HG03442 (cell line): ENCODE measurements at regions not wholly inside any gene's neighbourhood (a gene's known extent, or its start where the extent isn't known, plus 50 kb on each side); places are given as distances from the start of the nearest gene placed in this dataset.

ENCODE experiments used
- ATAC-seq: cut with Tn5 transposase; IDR thresholded peaks from one replicate; pipeline ENCODE4 v1.9.1; 2021; ENCODE audit warnings: mild to moderate bottlenecking, moderate library complexity; ENCODE audit not compliant: unreplicated experiment

GRCh38 chr3:24830230-24831152, 335.8 kb upstream of the THRB start:
- no peak for ATAC-seq

DNA sequence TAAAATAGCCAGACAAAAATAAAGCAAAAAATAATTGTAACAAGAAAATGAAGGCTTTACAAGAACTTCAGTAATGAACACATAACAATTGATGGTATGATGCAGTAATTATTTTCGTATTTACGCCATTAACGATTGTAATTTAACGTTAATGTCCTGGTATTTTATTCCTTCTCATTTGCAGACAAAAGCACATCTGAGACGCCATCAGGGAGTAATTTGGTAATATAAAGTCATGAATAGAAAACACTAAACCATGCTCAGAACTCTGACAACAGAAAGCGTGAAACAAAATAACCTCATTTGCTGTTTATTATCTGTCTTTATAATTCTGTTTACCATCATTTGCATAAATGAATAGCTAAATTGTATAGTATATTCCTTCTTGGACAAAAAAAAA, 336.6 kb upstream of the THRB start:
- no peak for ATAC-seq

- no peak for ATAC-seq
Measured at GRCh38 chr3:24832891-24833290, 338.2 kb upstream of the THRB start.

- ATAC-seq = no peak
Measured at GRCh38 chr3:24834442-24834841, 339.8 kb upstream of the THRB start.

DNA sequence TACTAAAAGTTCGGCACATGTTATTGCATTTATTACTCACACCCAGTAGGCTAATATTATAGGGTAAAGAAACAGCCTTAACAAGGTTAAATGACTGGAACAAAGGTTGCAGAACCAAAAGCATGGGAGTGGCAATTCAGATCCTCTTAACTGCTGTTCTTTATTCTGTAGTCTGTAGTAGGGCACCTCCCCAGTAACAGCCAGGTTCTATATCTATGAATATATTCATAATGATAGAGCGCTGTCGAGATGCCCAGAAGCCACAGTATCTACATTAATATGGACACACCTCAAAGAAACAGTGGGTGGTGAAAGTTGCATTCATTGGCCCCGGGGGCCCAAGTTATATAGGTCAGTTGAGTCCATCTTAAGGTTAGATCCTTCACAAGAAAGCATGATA, 340.9 kb upstream of the THRB start:
- no peak for ATAC-seq

DNA sequence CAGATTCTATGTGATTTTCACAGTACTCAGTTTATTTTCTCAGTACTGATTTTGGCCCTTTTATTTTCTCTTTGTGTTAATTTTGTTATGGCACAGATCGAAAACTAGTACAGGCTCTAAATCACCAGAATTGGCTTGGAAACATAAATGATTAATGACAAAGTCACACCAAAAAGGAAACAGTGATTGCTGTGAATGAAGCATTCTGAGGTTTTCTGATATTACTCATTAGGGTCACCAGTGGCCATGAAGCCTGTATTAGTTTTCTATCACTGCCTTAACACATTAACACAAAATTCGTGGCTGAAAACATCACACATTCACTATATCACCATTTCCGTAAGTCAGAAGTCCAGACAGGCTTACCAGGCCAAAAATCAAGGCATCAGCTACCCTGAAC, 343.0 kb upstream of the THRB start:
- ATAC-seq = no peak

DNA sequence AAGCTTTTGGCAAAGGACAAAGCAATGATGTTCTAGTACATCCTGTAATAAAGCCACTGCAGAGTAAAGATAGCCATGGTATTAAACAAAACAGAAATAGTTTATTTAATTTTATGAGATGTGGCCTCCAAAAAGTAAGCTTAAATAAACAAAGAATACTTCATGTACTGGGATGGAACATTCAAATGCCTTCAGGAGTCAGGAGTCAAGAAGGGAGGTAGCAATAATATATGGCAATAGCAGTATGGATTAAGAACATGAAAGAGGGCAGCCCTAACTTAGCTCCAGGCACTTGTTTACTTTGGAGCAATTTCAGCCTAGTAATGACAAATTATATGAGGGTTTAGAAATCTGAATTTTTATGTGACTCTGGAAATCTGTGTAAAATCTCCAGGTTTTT, 343.9 kb upstream of the THRB start:
- no peak for ATAC-seq

DNA sequence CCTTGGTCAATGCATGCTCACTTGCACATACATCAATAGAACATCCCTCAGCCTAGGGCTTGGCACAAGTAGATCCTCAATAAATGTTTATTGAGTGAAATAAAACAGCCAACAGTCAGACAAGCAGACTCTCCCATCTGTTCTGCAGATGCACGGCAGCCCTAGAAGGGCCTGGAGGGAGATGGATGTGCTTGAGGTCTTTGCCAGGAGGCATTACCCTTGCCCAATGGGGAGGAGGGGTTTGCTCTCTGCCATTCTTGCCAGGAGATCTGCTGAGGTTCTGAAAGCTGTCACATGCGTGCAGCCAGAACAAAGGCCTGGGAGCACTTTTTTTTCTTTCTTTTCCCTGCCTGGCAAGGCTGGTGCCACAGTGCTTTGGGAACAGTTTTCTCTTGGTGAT, 349.3 kb upstream of the THRB start:
- no peak for ATAC-seq

DNA sequence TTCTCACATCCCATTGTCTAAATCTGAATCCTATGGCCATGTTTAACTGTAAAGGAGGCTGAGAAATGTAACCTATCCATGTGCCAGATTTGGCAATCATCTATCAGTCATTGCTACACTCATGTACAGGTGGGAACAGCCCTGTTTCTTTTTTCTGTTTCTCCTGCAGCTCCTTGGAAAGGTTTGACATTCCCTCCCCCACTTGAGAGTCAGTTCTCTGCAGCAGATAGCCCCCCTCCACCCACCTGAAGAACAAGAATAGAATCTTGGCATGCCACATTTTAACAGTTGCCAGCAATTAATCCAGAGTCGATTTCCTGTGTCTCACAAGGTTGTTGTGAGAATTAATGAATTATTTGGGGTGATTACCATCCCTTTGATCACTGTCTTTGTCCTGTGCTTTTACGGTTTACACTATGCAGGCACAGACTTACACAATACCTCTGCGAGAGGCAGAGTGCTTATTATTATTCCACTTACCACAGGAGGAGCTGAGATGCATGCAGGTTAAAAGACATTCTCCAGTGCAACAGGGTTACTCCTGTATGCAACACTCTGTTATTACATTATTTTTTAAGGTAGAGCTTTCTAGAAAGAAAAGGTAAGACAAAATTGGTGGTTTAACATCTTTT, 351.0 kb upstream of the THRB start:
- ATAC-seq = no peak

- ATAC-seq = no peak
Measured at GRCh38 chr3:24846286-24846860, 351.7 kb upstream of the THRB start.

GRCh38 chr3:24850245-24850644, 355.6 kb upstream of the THRB start:
- ATAC-seq = no peak

GRCh38 chr3:24853685-24854490, 359.2 kb upstream of the THRB start:
- no peak for ATAC-seq

DNA sequence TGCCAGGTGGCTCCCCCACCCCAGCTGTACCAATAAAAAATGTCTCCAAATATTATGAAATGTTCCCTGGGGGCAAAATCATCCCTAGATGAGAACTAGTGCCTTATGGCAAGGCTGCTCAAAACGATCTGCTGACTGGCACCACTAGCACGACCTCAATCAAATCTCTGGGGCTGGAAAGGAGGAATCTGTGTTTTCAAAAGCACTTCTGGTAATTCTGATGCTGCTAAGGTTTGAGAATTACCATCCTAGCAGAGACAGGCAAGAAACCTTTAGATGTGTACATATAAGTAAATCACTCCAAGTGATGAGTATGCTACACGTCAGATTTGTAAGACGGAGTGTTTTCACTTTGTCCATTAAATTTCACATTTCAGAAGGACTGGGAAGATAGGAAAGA, 360.1 kb upstream of the THRB start:
- no peak for ATAC-seq

DNA sequence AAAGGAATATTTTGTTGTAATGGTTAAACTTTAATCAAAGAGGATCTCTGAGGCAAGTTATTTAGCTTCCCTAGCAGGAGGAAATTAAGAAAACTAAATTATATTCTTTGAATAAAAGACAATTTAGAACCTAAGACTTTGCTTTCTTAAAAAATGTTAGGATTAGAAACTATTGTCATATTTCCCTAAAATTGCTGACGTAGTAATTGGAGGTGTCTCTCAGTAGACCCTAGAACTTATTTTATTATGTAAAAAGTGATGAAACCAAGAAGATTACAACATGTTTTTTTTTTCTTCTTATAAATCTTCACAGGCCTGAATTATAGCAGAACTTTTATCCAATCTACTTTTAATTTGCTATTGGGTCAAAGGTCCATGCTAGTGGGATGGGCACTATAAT, 363.3 kb upstream of the THRB start:
- no peak for ATAC-seq

GRCh38 chr3:24863215-24863614, 368.6 kb upstream of the THRB start:
- ATAC-seq = no peak

GRCh38 chr3:24867783-24868182, 373.1 kb upstream of the THRB start:
- ATAC-seq = no peak

- ATAC-seq = no peak
Measured at GRCh38 chr3:24881239-24881638, 386.6 kb upstream of the THRB start.

DNA sequence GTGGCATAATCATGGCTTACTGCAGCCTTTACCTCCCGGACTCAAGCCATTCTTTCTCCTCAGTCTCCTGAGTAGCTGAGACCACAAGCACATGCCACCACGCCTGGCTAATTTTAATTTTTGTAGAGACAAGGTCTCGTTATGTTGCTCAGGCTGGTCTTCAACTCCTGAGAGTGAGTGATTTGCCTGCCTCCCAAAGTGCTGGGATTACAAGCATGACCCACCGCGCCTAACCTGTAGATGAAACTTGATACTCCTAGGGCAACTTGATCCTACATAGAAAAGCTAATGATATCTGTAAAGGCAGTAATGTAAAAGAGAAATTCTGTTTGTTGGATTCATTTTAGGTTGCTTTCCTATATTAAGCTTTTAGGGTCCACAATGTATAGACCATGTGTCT, 391.9 kb upstream of the THRB start:
- ATAC-seq = no peak

DNA sequence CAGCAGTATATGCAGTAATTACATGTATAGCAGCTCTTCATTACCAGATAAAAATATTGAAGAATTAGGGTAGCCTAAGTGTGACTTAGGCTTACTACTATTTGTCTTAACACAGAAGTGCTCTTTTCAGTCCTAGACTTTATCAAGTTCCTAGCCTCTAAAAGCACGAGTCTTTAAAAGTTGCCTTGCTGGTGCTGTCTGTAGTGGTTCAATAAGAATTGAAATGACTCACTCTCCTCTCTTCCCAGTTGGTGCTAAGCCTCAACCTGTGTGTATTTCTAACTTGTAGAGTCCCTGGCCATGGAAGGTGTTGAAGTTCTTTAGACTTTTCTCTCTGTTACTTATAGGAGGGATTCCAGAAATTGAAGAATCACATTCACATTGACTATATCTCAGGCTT, 395.4 kb upstream of the THRB start:
- ATAC-seq = no peak

DNA sequence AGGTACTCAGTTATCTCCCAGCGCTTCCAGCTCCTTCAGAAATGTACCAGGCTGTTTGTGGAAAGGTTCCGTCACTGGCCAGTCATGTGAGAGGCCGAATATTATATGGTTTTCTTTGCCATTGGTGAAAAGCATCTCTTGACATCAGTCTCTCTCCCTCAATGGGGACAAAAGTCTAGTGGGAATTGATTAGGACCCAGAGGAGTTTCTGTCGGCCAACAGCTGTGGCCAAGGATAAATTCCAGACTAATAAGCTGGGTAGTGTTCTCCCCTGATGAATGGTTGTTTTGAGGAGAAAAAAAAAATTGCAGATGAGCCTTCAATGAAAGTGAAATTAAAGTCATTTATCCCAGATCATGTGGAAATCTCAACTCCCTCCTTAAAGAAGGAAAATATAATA, 404.7 kb upstream of the THRB start:
- no peak for ATAC-seq

DNA sequence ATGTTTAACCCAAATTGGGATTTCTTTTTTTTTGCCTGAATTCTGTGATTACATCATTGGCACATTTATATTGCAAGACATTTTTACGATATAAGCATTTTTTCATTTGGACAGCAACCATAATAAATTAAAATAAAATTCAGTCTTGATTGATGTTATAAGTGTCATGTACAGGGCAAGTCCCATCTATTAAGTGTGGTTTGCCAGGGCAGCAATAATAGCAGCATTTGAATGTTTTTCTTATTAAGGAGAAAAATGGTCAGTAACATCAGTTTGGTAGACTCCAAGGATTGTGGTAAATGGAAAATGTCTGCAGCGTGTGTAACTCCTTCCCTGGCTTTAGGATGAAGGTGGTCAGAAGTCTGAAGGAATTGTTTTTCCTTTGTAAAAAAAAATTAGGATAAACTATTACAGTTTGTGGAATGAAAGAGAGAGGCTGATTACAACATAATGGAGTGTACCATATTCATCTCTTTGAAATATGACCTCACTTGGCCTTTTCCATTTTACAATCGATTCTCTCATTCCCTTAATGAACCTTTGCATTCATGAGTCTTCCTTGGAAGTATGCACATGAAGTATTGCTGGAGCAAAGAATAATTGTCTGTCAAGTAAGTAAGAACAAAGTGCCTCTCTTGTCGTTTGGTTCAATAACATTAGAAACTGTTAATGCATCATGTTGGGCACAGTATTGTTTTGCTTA, 405.4 kb upstream of the THRB start:
- no peak for ATAC-seq
